ENCODE measurements at regions not wholly inside any gene's neighbourhood (a gene's known extent, or its start where the extent isn't known, plus 50 kb on each side); places are given as distances from the start of the nearest gene placed in this dataset.

DNA sequence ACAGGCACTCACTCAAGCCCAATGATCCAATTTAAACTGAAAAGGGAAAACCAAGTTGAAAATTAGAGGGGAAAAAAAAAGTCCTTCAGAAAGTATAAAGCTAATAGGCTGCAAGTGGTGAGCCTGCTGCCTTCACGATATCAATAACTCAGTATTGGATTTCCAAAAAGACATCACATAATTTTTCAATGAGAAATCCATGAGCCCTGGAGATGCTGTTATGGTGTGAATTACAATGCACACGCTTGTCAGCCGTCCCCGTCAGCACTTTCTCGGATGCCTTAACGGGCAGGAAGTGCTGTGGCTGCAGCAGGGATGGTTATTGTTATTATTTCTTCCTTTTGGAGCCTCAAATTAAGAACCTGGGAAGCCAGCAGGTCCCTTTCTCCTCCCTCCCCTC, 138.5 kb downstream of the DHX35 start:
- no peaks in the 10 kb centered on the region for H3K4me1 Mint-ChIP-seq (ENCODE audit: low read depth)
- H3K27ac Mint-ChIP-seq = no peak overlapping the region
- no peaks in the 10 kb centered on the region for H3K36me3 Mint-ChIP-seq (ENCODE audit: low read depth)
- H3K4me3 Mint-ChIP-seq = no peak overlapping the region
- TF ChIP-seq, protein P1, sequence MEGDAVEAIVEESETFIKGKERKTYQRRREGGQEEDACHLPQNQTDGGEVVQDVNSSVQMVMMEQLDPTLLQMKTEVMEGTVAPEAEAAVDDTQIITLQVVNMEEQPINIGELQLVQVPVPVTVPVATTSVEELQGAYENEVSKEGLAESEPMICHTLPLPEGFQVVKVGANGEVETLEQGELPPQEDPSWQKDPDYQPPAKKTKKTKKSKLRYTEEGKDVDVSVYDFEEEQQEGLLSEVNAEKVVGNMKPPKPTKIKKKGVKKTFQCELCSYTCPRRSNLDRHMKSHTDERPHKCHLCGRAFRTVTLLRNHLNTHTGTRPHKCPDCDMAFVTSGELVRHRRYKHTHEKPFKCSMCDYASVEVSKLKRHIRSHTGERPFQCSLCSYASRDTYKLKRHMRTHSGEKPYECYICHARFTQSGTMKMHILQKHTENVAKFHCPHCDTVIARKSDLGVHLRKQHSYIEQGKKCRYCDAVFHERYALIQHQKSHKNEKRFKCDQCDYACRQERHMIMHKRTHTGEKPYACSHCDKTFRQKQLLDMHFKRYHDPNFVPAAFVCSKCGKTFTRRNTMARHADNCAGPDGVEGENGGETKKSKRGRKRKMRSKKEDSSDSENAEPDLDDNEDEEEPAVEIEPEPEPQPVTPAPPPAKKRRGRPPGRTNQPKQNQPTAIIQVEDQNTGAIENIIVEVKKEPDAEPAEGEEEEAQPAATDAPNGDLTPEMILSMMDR (IDR thresholded peaks at IDR 0.05) = no peak
- no peak for DNase-seq
- peaks cover 16% of the 10 kb centered on the region for H3K27me3 Mint-ChIP-seq (ENCODE audit: insufficient read depth)
- H3K9me3 Mint-ChIP-seq = no peaks in the 10 kb centered on the region

DNA sequence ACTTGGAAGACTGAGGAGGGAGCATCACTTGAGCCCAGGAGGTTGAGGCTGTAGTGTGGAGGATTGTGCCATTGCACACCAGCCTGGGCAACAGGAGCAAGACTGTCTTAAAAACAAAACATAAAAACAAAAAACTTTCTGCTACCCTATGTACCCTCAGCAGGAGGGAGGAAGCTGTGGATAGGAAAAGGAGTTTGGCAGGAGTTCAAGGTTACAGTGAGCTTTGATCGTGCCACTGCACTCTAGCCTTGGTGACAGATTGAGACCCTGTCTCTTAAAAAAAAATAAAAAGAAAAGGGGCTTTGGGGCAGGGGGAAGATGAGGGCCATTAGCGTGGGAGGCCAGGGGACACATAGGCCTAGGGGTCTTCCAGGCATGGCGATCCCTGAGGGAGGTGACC, 135.7 kb downstream of the DHX35 start:
- H3K36me3 Mint-ChIP-seq (ENCODE audit: low read depth) = no peaks in the 10 kb centered on the region
- H3K27me3 Mint-ChIP-seq (ENCODE audit: insufficient read depth) = peaks cover 15% of the 10 kb centered on the region
- no peak overlapping the region for H3K27ac Mint-ChIP-seq
- H3K4me3 Mint-ChIP-seq = no peak overlapping the region
- H3K4me1 Mint-ChIP-seq (ENCODE audit: low read depth) = no peaks in the 10 kb centered on the region
- TF ChIP-seq, protein P1 (IDR thresholded peaks at IDR 0.05) = no peak
- H3K9me3 Mint-ChIP-seq = no peaks in the 10 kb centered on the region
- no peak for DNase-seq

DNA sequence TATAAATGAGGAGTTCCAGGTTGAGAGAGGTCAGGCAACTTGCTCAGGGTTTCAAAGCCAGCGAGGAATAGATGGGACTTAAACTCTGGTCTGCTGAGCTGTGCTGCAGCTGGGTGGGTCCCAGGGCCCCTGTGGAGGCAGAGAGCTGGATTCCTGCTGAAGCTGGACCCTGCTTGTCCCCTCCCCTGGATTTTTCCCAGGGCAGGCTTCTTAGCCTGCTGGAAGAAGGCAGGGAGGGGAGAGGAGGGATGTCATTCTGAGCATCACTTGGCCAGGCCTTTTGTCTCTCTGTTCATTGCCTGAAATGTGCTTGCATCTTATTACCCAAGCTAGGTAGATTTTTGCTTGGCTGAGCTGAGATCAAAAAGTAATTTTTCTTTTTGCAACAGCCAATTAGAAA, 133.7 kb downstream of the DHX35 start:
- no peaks in the 10 kb centered on the region for H3K9me3 Mint-ChIP-seq
- TF ChIP-seq, protein P1 (IDR thresholded peaks at IDR 0.05) = no peak
- H3K27me3 Mint-ChIP-seq (ENCODE audit: insufficient read depth) = peaks cover 19% of the 10 kb centered on the region
- H3K4me3 Mint-ChIP-seq = no peak overlapping the region
- H3K4me1 Mint-ChIP-seq (ENCODE audit: low read depth) = no peaks in the 10 kb centered on the region
- no peak for DNase-seq
- H3K36me3 Mint-ChIP-seq (ENCODE audit: low read depth) = no peaks in the 10 kb centered on the region
- no peak overlapping the region for H3K27ac Mint-ChIP-seq

DNA sequence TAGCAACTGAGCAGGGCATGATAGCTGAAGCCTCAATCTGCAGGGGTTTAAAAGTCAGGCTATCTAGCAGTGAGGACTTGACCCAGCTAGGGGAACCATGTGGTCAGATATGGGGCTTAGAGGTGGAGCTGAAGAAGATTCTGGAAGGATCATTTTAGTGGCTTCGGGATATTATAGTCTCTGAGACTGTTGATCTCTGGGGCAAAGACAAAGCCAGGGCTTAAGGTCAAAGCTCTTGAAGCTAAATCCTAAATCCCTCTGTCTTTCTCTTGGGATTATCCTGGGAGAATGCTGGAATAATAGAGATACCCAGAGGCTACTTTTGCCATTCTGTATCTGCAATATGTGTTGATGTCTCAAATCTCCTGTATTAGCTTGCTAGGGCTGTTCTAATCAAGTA, 132.2 kb downstream of the DHX35 start:
- TF ChIP-seq, protein P1 (IDR thresholded peaks at IDR 0.05) = no peak
- no peaks in the 10 kb centered on the region for H3K4me1 Mint-ChIP-seq (ENCODE audit: low read depth)

DNA sequence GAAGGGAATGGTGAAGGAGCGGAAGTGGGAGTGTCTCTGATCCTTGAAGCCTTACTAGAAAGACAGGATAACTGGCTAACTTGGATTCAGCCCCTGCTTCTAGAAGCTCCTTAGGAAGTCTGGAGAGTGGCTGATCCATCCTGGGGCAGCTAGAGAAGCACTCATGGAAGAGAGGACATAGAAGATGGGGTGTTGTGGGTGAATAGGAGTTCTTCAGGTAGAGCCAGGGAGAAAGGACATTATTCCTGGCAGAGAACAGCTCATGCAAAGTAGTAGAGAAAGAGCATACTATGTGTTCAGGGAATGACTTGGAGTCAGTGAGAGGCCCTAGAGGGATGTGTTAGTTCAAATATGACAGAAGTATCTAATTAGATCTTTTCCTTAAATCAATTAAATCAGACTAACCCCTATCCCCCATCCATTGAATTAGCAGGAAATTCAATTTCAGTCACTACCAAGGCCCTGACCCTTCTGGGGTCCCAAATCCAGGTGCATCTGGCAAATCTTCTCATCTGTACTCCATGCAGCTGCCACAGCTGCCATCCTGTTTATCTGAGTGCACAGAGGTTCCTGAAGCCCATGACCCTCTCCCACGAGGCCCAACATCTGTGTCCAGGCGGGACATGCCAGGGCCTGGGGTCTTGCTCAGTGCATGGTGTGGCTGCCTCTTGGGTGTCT, 130.7 kb downstream of the DHX35 start:
- Mint-ChIP-seq H3K27ac (no peak overlapping the region), H3K9me3 (peaks cover 12% of the 10 kb centered on the region), H3K36me3 (ENCODE audit: low read depth) (0 out of 2 replicates have a peak, but pooled peaks cover 4% of the 10 kb centered on the region), H3K4me3 (no peak overlapping the region), H3K4me1 (ENCODE audit: low read depth) (no peaks in the 10 kb centered on the region), H3K27me3 (ENCODE audit: insufficient read depth) (peaks cover 9% of the 10 kb centered on the region)
- DNase-seq = no peak
- TF ChIP-seq, protein P1 (IDR thresholded peaks at IDR 0.05) = no peak

More for the DNA sequence above, 132.2 kb downstream of the DHX35 start:
- Mint-ChIP-seq H3K9me3 (peaks cover 4% of the 10 kb centered on the region), H3K36me3 (ENCODE audit: low read depth) (0 out of 2 replicates have a peak, but pooled peaks cover 2% of the 10 kb centered on the region), H3K4me3 (no peak overlapping the region), H3K27ac (no peak overlapping the region), H3K27me3 (ENCODE audit: insufficient read depth) (peaks cover 15% of the 10 kb centered on the region)
- DNase-seq = no peak
